ENCODE measurements at regions not wholly inside any gene's neighbourhood (a gene's known extent, or its start where the extent isn't known, plus 50 kb on each side); places are given as distances from the start of the nearest gene placed in this dataset.

DNA sequence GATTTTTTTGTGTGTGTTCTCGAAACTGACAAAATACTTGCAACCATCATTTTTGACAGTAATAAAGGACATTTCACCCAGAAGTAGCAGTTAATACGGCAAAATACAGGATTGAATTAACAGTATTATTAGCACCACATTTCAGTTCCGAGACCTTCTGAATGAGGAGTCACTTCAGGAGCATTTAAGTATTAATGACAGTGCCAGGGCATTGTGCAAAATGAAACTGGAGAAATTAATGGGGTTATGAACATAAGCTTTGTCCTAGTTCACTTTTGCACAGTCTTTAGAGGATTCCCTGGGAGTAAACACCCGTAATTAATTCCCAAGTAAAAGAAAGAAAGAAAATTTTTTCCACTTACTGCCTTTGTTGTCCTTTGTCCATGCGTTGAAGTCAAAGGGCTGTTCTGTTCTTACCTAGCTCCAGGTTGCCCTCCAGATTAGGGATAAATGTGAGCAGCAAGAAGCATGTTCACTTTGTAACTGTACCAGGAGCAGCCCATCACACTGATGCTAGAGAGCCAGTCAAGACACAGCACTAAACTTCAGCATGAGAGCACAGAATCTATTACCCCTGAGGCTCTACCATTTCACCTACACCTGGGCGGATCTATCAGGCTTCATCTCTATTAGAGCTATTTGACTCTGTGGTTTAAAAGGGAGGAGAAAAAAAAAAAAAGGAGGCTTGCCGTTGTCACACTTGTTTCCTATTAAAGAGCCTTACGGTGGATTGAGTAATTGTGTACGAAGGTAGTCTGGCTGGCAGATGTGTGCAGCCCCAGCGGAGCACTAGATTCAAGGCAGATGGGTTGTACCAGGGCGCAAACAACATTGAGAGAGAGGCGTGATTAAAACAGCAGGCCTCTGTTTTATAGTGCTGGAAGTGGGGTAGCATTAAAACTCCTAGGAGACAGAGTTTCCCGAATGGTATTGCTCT lies 297.8 kb upstream of the SEMA3A start:
- peak; percentile 84 for DNase-seq (ENCODE audit: low read depth)

DNA sequence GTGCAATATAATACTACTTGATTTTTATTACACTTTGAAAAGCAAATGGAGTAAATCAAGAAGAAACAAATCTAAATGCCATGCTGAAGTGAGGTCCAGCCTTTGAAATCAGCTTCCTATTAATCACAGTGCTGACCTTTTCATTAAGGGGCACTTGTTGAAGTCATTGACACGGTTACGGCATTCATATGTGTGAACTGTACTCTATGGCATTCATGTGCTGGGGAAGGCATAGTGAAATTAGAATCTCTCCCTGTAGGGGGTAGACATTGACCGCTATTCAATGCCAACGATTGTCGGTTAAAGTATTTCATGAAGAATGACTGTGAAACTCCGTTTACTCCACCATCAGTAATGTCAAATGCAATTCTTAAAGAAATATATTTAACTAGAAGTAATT lies 296.1 kb upstream of the SEMA3A start:
- peak; percentile 72 for DNase-seq (ENCODE audit: low read depth)

DNA sequence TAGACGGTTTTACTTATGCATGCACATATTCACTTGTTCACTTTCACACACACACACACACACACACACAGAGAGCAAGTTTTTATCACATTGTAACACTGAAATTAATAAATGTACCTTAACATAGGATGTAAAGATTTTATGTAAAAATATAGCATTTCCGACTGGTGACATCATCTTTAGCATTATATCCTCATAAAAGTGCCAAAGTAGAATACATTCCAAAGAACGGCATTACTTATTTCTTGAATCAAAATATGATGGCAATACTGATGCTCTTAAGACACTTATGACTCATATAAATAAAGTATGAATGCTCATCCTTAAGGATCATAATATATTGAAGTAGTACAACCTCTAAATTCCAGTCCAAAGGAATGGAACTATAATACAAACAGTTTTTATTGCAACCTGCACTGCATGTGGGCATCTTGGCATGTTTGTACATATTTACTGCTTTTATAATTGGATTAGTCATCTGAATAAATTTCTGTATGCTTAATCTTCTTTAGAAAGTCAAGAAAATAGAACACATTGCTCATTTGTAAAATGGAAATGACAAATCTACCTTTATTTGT lies 290.0 kb upstream of the SEMA3A start:
- DNase-seq (ENCODE audit: low read depth): peak; percentile 47

DNA sequence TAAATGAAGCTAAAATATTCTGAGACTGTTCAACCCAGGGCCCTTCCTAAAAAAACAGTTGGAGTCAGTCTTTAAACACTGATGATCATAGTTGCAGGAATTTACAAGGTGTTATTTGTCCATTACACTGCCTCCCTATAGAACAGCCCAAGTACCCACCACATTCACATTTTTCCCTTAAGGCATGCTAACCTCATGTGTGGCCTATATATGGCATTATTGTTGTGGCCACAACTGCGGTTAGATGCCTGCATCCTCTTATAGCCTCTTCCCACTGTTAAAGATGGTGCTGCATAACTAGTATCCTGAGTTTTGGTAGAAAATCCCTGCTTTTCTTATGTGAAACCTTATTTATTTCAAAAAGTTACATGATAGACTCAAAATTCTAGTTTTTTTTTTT lies 287.9 kb upstream of the SEMA3A start:
- DNase-seq (ENCODE audit: low read depth): no peak

DNA sequence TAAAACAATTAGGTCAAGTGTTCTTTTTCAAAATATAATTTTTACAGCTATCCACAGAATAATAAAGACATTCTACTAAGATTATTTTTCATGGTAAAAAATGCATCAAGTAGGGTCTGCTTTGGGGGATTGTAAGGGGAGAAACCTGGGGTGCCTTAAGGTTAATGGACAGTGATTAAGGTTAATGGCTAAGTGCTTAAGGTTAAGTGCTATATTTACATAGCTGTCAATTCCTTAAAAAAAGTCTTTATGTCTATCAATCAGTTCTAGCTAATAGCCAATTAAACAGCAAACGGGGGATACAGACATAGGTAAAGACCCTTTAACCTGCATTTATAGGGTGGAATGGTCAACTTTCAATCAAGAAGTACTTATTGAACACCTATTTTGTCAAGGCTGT lies 284.5 kb upstream of the SEMA3A start:
- no peak for DNase-seq (ENCODE audit: low read depth)

DNA sequence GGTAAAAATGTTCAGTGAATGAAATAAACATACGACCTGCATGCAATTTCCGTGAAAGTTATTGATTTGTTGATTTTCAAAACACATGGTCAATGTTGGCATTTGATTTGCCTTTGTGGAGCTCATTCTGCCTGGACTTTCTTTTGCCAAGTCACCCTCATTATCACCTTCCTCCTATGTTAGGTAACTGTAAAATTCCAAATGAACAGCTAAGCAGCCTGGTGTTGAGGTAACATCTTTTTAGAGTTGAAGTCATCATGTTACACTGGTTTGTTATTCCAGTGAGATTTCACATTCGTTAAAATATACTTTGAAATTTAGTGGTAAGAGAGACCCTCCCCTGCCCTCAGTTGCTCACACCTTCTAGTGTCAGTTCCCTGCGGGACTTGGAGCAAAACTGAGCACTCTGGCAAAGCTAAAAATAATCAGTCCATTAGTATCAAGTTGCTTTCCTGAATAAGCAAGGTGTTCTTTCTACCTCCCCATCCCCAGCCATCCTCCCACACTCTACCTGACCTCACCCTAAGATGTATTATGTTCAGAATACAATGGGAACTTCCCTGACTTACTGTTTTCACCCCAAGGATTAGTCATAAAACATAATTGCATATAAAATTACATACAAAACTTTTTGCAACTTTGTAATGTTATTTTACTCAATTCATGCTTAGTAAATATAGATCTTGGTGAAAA lies 283.3 kb upstream of the SEMA3A start:
- no peak for DNase-seq (ENCODE audit: low read depth)

DNA sequence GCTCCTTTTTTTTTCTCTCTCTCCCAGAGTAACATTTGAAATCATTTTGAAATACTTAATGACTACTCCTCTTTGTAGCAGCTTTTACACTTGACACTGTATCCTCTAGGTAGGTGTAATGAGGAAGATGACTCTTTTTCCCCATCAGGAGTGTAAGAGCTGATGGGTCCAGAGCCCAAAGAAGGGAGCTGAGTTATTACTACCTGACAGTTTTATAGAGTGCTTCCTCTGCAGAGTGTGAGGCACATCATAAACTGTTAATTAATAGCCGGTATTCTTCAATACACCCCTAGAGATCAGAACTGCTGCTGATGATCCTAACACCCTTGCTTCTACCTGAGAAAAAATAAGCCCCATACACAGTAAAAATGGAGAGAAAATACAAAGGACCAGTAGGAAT lies 279.8 kb upstream of the SEMA3A start:
- DNase-seq (ENCODE audit: low read depth): no peak

DNA sequence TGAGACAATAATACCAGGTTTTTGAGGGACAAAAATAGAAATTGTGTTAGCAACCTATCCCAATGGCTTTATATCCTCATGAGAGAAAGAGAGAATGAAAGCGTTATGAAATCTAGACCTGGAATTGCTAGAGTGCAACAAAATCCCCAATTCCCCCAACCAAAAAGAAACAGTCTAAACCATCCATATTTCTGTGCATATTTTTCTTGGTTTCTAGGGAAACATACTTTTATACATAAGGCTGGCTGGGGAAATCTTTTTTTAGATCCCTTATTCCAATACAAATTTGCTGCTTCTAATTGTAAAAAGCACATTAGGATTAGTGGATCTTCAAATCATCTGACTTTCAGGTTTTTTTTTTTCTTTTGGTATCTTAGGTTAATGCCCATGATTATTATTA lies 277.0 kb upstream of the SEMA3A start:
- no peak for DNase-seq (ENCODE audit: low read depth)

DNA sequence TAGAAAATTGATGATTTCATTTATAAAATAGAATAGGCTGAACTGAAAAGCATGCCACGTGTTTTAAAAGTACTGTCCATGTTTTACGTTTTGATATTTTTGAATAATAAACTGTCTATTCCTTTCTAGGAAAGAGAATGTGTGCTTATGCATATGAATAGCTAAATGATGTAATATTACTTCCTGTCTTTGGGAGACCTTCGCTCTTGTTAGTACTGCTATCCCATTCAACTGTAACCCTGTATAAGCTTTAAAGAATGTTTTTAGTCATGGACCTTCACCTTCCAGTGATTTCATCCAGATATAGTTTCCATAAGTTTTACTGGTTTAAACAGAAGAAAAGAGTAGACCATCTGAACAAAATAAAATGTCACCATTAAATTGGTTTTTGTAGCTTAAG lies 274.4 kb upstream of the SEMA3A start:
- DNase-seq (ENCODE audit: low read depth): no peak

DNA sequence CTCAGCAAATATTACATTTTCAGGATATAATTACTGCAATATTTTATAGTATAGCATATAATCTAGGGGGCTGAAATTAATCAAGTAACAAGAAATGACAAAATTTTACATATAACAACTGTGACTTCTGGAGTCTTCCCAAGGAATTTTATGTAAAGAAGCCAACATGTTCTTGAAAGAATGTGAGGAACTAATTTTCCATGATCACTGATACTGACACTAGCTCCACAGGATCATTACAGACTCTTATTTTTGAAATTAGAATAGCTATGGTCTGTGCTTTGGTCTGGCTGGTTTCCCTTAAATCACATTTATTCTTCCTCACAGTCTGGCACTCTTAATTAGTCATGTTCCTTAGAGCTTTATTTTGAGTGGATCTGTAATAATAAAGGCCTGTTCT lies 267.7 kb upstream of the SEMA3A start:
- DNase-seq (ENCODE audit: low read depth): no peak

DNA sequence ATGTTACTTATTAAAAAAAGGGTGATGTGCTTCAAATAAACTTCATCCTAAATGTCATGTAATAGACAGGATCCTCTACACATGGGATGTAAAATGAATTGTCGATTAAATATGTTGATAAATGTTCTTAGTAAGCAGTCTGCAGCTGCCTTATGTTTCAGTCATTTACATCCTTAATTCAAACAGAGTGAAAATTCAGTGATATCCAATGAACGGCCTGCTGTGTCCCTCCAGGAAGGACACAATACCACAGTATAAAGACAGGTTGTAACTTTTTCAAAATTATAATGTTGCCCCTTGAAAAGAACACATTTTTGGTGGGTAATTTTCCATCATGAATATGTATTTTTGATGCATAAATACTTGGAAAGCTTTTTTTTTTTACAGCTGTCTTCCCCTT lies 266.5 kb upstream of the SEMA3A start:
- no peak for DNase-seq (ENCODE audit: low read depth)

DNA sequence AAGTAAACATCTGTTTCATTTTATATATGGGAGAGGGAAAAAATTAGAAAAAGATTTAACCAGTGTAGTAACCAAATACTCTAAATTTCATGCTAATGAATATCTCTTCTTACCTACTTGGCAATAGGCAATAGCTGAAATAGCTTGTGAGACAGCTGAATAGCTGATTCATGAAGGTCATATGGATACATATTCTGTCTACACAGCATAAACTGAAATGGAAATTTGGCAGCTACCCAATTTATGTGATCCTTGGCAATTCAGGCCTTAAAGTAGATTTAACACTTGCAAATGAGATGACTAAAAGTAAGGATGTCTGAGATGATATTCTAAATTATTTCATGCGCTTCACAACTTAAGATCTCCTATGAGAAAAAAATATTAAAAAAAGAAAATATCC lies 261.2 kb upstream of the SEMA3A start:
- no peak for DNase-seq (ENCODE audit: low read depth)

DNA sequence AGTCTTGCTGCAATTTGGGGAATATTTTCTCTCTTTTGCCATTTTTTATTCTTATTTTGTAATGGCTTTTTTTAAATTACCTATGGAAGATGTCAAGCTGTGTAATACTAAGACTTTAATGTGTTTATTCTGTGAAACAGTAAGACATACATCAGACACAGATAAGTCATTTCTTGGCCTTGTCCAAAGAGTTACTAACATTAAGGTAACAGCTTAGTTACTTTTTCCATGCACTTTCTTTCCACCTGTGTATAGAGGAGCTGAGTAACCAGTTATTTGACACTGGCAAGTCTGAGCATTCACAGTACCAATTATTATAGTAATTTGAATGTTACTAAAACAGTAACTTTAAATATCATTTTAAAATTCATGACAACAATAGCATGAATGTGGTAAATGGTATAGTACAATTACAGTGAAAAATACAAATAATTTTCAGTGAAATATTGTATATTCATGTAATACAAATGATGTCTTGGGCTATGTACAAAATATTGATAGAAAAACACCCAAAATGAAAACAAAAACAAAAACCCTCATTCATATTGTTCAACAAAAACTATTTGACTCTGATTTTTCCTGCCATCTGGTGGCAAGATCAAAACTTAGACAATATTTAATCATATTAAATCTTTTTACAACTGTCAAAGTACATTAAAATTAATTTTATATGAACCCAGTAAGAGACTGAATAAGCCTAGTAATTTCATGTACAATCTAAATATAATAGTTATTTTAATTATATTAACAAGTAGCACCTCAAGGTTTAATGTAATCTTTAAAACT lies 259.8 kb upstream of the SEMA3A start:
- DNase-seq (ENCODE audit: low read depth): no peak

DNA sequence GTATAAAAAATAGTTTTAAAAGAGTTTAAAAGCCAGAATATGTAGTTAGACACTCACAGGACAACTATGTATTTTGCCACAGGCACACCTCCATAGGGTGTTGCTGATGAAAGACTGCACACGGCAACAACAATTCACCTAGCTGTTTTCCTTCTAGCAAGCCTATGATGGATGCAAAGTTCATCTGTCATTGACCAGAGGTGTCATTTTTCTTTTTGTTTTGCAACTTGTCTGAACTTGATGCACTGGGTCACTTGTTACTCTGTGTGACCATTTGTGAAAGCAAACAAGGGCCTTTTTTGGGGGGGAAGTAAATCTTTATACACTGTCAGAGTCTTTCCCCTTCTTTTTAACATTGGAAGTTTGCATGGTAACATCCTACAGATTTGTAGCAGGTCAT lies 258.0 kb upstream of the SEMA3A start:
- no peak for DNase-seq (ENCODE audit: low read depth)

DNA sequence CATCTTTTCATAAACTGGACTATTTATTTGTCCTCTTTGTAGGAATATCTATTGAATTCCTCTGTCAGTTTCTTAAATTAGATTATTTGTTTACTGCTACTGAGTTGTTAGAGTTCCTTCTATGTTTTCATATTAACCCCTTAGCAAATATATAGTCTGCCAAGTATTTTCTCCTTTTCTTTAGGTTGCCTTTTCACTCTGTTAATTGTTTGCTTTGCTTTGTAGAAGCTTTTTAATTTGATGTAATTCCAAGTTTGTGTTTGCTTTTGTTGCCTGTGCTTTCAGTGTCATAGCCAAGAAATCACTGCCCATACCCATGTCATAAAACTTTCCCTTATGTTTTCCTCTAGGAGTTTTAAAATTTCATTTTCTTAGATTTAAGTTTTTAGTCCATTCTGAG lies 256.2 kb upstream of the SEMA3A start:
- DNase-seq (ENCODE audit: low read depth): no peak

DNA sequence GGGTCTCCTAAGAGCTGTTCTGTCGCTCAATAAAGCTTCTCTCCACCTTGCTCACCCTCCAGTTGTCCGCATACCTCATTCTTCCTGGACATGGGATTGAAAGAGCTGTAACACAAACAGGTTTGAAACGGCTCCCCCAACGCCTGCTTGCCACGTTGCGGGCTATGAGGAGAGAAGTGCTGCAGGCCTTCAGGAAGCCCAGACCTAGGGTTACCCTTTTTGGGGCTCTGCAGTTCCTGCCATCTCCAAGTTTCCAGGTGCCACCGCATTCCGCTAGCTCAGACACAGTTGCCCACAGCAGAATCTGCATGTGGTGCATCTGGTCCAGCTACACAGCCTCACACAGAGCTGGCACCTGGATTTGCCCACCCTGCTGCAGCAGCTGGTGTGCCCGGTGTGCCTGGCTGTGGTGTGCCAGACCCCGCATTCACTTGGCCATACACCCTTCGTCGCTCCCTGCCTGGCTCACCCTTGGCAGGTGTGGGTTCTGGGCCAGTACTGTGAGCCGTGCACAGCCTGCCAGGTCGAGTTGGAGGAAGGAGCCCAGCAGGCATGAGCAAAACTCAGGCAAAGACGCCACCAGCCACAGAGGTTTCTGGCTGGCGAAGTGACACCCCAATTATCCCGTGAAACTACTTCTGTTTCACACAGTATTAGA lies 253.2 kb upstream of the SEMA3A start:
- no peak for DNase-seq (ENCODE audit: low read depth)

DNA sequence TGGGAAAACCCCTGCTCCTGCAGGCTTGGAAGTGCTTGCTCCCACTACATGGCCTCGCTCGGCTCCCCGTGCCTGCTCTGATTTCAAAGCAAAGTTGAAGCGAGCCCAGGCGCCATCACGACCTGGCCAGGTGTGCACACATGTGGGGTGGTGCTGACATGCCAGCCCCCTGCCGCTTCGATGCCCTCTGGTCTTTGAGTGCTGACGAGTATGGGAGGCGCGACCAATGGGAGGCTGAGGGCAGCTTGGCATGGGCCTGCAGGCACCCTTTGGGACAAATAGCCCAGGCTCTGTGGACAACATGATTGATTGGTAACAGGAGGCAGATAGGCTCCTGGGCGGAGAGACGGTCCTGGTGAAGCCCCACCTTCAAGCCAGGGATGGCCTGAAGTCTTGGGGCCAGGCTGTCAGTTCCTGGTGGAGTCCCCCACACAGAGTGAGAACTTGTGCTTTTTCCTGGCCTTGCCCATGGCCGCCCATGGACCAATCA lies 252.4 kb upstream of the SEMA3A start:
- DNase-seq (ENCODE audit: low read depth): no peak

DNA sequence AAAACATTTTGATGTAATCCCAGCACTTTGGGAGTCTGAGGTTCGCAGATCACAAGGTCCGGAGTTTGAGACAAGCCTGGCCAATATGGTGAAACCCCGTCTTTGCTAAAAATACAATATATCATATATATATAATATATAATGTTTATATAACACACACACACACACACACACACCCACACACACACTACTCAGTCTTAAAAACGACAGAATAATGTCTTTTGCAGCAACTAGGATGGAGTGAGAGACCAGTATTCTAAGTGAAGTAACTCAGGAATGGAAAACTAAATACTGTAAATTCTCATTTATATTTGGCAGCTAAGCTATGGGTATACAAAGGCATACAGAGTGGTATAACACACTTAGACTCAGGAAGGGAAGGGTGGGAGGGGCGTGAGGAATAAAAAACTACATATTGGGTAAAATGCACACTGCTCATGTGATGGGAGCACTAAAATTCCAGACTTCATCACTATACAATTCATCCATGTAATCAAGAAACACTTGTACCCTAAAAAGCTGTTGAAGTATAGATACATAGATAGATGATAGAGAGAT lies 231.2 kb upstream of the SEMA3A start:
- DNase-seq (ENCODE audit: low read depth): no peak

DNA sequence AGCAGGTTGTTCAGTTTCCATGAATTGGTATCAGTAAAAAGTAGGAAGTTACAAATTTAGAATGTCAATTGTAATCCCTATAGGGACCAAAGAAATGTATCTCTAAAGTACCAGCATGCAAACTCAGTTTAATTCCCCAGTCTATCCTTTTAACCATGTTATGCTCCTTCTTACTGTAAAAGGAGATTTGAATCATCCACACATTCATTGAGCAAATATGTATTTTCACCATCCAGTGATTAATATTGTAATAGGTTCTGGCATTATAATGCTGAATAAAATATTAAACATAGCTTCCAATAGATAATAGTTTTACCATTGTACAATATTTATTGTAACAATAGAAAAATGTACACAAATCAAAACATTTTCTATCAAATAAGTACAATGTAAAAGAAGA lies 228.2 kb upstream of the SEMA3A start:
- no peak for DNase-seq (ENCODE audit: low read depth)

DNA sequence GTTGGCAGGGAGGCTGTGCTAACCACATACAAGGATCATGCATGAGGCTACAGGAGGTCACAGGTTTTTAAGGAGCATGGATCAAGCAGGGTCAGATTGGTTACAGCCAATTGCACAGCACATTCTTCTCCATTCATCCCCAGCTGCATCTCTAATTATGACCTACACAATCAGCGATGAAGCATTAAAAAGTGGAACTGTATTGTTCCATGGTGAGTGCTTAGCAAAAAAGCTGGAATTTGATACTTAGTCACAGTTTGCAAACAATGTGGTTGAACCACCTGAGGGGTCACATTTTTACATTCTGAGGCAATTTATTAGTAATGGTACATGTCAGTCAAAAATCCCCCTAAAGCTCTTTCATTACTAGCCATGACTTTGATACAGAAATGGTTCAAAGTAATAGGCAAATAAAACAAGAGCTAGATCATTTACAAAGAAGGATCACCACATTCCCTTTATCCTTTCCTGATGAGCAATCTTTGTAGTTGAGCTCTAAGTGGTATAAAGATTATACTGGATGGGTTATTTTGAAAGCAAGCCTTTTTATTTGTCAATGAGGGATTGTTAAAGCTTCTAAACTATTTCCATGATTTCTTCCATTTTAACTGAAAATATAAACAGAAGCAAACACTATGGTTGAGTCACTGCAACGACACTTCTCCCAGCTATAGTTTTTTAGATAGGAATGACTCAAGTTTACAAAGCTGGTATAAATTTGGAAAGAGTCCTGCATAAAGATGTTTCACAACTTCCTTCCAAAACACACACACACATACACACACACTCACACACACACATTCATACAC lies 217.8 kb upstream of the SEMA3A start:
- DNase-seq (ENCODE audit: low read depth): peak; percentile 82

DNA sequence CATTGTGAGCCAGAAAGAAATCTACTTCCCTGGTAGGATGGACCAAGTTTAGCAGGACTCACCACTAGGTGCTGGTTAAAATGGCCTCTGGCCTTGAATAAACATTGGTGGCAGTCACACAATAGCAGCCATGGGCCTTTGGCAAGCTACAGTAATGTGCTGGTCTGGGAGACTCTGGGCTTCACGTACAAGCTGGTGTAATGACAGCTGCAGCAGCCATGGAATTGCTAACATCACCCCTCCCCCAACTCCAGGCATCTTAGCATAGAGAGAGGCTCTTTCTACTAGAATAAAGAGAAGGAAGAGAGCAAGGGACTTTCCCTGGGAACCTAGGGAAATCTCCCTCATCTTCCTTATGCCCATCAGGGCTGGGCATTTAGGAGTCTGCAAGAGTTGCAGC lies 205.1 kb upstream of the SEMA3A start:
- no peak for DNase-seq (ENCODE audit: low read depth)

Measured in GM04504 (cell line).